GM12864 (cell line): ENCODE measurements at regions not wholly inside any gene's neighbourhood (a gene's known extent, or its start where the extent isn't known, plus 50 kb on each side); places are given as distances from the start of the nearest gene placed in this dataset.
"Not testable (repeated sequence)": the region's sequence is repeated elsewhere in the genome, so short reads cannot be mapped to it uniquely, and the experiment has no call there.

Experiments used
- DNase-seq: peaks from one replicate; pipeline ENCODE4 v3.0.0-alpha.2; 2011; ENCODE audit warnings: low read depth
- H3K4me3 ChIP-seq: 2 replicates; pipeline ENCODE4 v1.5.1; 2011; ENCODE audit warnings: mild to moderate bottlenecking, low read depth, low read length, control low read depth
- TF ChIP-seq, protein P1 (sequence below): IDR thresholded peaks from 2 replicates; pipeline ENCODE4 v1.5.1; 2011; ENCODE audit warnings: low read depth, mild to moderate bottlenecking, moderate library complexity, low read length, control low read depth, inconsistent platforms; ENCODE audit errors: missing control alignments

DNA sequence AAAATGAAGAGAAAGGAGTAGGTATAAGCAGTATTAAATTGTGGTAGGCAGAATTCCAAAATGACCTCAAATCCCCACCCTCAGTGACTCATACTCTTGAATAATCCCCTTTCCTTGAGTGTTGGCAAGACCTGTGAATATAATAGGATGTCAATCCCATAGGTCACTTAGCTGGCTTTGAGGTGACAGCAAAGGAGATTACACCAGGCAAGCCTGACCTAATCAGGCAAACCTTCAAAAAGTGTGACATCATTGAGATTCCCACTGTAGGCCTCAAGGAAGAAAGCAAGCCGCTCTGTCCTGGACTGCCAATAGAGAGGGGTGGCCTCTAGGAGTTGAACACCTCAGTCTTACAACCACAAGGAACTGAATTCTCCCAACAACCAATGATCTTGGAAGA, 535.2 kb downstream of the RBFOX1 start:
- no peak for DNase-seq
- TF ChIP-seq, protein P1, sequence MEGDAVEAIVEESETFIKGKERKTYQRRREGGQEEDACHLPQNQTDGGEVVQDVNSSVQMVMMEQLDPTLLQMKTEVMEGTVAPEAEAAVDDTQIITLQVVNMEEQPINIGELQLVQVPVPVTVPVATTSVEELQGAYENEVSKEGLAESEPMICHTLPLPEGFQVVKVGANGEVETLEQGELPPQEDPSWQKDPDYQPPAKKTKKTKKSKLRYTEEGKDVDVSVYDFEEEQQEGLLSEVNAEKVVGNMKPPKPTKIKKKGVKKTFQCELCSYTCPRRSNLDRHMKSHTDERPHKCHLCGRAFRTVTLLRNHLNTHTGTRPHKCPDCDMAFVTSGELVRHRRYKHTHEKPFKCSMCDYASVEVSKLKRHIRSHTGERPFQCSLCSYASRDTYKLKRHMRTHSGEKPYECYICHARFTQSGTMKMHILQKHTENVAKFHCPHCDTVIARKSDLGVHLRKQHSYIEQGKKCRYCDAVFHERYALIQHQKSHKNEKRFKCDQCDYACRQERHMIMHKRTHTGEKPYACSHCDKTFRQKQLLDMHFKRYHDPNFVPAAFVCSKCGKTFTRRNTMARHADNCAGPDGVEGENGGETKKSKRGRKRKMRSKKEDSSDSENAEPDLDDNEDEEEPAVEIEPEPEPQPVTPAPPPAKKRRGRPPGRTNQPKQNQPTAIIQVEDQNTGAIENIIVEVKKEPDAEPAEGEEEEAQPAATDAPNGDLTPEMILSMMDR = no peak
- no peak overlapping the region for H3K4me3 ChIP-seq

DNA sequence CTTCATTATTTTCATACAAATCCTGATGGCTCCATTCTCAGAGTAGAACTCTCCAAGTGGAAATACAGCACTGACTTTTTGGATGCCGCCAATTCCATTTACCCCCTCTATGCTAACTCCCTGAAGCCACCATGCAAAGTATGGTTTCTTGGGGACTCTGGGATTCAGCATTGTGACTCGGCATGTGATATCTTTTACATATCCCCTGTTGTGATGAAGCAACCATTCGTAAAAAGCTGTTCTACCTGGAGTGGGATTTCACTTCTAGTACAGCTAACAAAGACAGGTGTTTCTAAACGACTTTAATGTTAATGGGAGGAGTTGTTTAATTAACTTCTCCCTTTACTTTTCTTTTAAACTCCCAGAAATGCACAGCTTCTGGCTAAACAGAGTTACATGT, 533.5 kb downstream of the RBFOX1 start:
- no peak overlapping the region for H3K4me3 ChIP-seq
- DNase-seq = no peak
- TF ChIP-seq, protein P1 = no peak

DNA sequence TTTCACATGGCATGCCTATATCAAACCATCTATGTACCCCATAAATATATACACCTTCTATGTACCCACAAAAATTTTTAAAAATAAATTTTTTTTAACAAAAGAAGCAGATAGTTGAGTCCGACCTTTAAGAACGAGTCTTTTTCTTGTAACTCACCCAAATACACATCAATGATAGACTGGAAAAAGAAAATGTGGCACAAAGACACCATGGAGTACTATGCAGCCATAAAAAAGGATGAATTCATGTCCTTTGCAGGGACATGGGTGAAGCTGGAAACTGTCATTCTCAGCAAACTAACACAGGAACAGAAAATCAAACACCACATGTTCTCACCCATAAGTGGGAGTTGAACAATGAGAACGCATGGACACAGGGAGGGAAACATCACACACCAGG, 532.7 kb downstream of the RBFOX1 start:
- not testable (repeated sequence) for DNase-seq, H3K4me3 ChIP-seq

DNA sequence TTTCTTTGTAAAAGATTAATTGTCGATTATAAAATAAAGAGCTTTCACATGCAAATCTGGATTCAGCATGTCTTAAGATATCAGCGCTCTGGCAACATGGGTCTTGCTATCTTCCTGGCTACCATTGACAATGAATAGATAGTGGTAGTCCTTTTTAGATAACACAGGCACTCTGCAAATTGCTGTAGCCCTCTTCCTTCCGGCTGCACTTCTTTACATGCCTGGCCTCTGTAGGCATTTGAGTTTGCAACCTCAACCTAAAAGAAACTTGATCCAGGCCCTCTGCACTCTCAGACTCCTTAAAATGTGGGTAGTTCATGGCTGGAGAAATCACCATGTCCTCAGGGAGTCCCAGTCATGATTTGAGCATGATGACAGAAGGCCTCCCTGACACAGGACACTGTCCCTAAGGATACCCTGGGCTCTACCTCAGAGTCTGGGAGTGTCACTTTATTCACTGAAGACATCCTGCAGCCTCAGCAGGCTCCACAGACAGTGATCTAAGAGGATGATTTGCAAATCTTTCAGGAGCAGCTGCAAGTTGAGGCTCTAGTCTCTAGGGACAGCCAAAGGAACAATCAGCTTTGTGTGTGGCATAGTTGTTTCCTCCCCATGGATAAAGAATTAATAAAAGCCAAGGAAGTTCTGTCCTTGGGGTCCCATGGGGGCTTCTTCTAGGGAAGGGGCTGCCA, 529.4 kb downstream of the RBFOX1 start:
- DNase-seq = no peak
- H3K4me3 ChIP-seq = no peak overlapping the region
- TF ChIP-seq, protein P1 = no peak

DNA sequence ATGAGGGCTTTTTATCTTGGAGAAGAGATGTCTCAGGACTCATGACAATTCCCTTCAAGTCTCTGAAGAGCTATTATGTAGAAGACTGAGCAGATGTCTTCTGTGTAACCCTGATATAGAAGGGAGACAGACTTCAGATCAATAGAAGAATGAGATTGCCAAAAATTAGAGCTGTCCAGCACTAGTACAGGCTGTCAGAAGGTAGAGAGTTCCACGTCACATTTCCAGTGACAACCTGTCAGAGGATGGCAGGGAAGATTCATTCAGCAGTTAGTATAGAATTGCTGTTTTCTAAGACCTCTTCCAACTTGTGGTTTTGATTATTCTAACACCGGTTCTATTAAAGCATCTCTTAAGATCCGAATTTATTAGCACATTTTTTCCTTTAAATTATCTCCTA, 520.6 kb downstream of the RBFOX1 start:
- no peak for DNase-seq
- TF ChIP-seq, protein P1 = no peak
- no peak overlapping the region for H3K4me3 ChIP-seq

DNA sequence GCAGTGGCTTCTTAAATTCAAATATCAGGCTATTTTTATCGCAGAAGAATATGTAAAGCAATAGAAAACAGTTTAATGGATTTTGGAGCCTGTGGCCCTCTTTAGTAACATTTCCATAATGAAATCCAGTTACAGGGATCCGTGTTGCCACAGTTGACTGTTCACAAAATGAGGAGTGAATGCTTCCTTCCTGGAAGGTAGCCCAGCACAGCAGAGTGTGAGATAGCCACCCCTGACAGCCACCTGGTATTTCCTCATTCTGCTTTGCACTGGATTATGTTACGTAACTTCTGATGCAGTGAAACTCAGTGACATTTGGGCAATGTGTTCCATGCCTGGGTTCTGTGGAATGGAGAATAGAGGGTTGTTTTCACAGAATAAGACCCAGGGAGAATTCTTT, 517.2 kb downstream of the RBFOX1 start:
- TF ChIP-seq, protein P1 = no peak
- no peak for DNase-seq
- no peak overlapping the region for H3K4me3 ChIP-seq

DNA sequence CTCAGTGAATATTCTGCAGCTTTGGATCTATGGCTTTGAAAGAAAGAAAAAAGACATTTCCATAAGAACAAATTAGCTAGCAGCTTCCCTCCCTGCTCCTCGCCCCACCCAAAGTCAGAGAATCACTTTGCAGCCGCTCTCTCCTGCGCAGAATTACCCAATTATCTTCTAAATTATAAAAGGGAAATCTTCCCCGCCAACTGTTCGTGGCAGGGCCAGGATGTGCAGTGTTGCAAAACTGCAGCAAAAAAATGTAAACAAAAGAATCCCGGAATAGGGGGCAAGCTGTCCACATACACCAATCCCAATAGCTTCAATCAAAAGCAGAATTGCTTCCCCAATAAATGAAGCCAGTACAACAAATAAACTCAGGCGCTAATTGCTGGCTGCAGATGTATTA, 510.6 kb downstream of the RBFOX1 start:
- no peak overlapping the region for H3K4me3 ChIP-seq
- TF ChIP-seq, protein P1 = no peak
- no peak for DNase-seq
